ENCODE measurements at regions not wholly inside any gene's neighbourhood (a gene's known extent, or its start where the extent isn't known, plus 50 kb on each side); places are given as distances from the start of the nearest gene placed in this dataset.

DNA sequence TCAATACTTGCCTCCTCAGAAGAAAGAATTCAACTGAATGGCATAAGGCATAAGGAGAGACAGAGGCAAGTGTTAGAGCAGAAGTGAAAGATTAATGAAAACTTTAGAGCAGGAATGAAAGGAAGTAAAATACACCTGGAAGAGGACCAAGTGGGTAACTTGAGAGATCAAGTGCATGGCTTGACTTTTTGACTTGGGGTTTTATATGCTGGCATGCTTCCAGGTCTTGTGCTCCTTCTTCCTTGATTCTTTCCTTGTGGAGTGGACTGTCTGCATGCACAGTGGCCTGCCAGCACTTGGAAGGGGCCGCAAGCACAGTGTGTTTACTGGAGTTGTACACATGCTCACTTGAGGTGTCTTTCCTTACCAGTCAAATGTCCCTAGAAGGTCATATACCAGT is 222.1 kb upstream of the UFL1 start:
- no peak overlapping the region for H3K27ac ChIP-seq (ENCODE audit: low read depth in 1 of 2, low read length in 2 of 2)
- H3K4me1 ChIP-seq (ENCODE audit: control insufficient read depth in 4 of 4, insufficient read depth in 4 of 4, low read length in 3 of 4), result no peaks in the 10 kb centered on the region
- no peaks in the 10 kb centered on the region for H3K36me3 ChIP-seq (ENCODE audit: control insufficient read depth in 4 of 4, insufficient read depth in 3 of 4, low read depth in 1 of 4, low read length in 3 of 4)
- no peak overlapping the region for H3K4me3 ChIP-seq (ENCODE audit: low read depth in 1 of 3, low read length in 3 of 3)
- H3K9me3 ChIP-seq (ENCODE audit: control insufficient read depth in 4 of 4, low read length in 3 of 4), result peaks cover 0 to 1% (median 0%) of the 10 kb centered on the region in 4 donors
- WGBS, result 84% methylated on average over 1 of the region's 1 CpG
- H3K9ac ChIP-seq (ENCODE audit: low read depth in 1 of 2, low read length in 2 of 2), result no peak overlapping the region
- TF ChIP-seq JUND (IDR thresholded peaks at IDR 0.05) (no peak), TAF1 (conservative IDR thresholded peaks at IDR 0.05) (no peak), CTCF (IDR thresholded peaks at IDR 0.05; ENCODE audit: low read depth, low read length, missing input control) (no peak), REST (IDR thresholded peaks at IDR 0.05) (no peak), ATF3 (IDR thresholded peaks at IDR 0.05) (no peak), FOXA1 (IDR thresholded peaks at IDR 0.05) (no peak), RXRA (IDR thresholded peaks at IDR 0.05) (no peak), HNF4G (IDR thresholded peaks at IDR 0.05) (no peak), YY1 (IDR thresholded peaks at IDR 0.05) (no peak), RAD21 (IDR thresholded peaks at IDR 0.05) (no peak), GABPA (IDR thresholded peaks at IDR 0.05 in 1 of 2, conservative IDR thresholded peaks at IDR 0.05 in 1 of 2) (no peak), ZBTB33 (IDR thresholded peaks at IDR 0.05) (no peak), SP1 (IDR thresholded peaks at IDR 0.05) (no peak), FOXA2 (IDR thresholded peaks at IDR 0.05) (no peak)
- TF ChIP-seq, protein P1, sequence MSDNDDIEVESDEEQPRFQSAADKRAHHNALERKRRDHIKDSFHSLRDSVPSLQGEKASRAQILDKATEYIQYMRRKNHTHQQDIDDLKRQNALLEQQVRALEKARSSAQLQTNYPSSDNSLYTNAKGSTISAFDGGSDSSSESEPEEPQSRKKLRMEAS (IDR thresholded peaks at IDR 0.05), result no peak
- no peaks in the 10 kb centered on the region for H3K27me3 ChIP-seq (ENCODE audit: control insufficient read depth in 4 of 4, insufficient read depth in 4 of 4, low read length in 3 of 4)
- no peak for DNase-seq (ENCODE audit: low spot score)

GRCh38 chr6:96301023-96301422 is 220.6 kb upstream of the UFL1 start:
- no peaks in the 10 kb centered on the region for H3K27me3 ChIP-seq (ENCODE audit: control insufficient read depth in 4 of 4, insufficient read depth in 4 of 4, low read length in 3 of 4)
- WGBS, result 26% methylated on average over 3 of the region's 3 CpGs
- no peak for DNase-seq (ENCODE audit: low spot score)
- H3K9ac ChIP-seq (ENCODE audit: low read depth in 1 of 2, low read length in 2 of 2), result no peak overlapping the region
- no peak overlapping the region for H3K27ac ChIP-seq (ENCODE audit: low read depth in 1 of 2, low read length in 2 of 2)
- no peak overlapping the region for H3K4me3 ChIP-seq (ENCODE audit: low read depth in 1 of 3, low read length in 3 of 3)
- peaks cover 0 to 1% (median 0%) of the 10 kb centered on the region in 4 donors for H3K9me3 ChIP-seq (ENCODE audit: control insufficient read depth in 4 of 4, low read length in 3 of 4)
- no peaks in the 10 kb centered on the region for H3K4me1 ChIP-seq (ENCODE audit: control insufficient read depth in 4 of 4, insufficient read depth in 4 of 4, low read length in 3 of 4)
- H3K36me3 ChIP-seq (ENCODE audit: control insufficient read depth in 4 of 4, insufficient read depth in 3 of 4, low read depth in 1 of 4, low read length in 3 of 4), result no peaks in the 10 kb centered on the region
- no peak for TF ChIP-seq GABPA (IDR thresholded peaks at IDR 0.05 in 1 of 2, conservative IDR thresholded peaks at IDR 0.05 in 1 of 2)
- no peak for TF ChIP-seq NR2F2 (IDR thresholded peaks at IDR 0.05)
- TF ChIP-seq, protein P1 (IDR thresholded peaks at IDR 0.05), result no peak
